GM19351 (cell line): ENCODE measurements at regions not wholly inside any gene's neighbourhood (a gene's known extent, or its start where the extent isn't known, plus 50 kb on each side); places are given as distances from the start of the nearest gene placed in this dataset.

Experiments
- ATAC-seq: cut with Tn5 transposase; IDR thresholded peaks from one replicate; pipeline ENCODE4 v1.9.1; 2021; ENCODE audit warnings: mild to moderate bottlenecking, moderate library complexity; ENCODE audit not compliant: unreplicated experiment

- no peak for ATAC-seq
Observed at GRCh38 chr1:37267111-37267835, 207.1 kb upstream of the ZC3H12A start.

DNA sequence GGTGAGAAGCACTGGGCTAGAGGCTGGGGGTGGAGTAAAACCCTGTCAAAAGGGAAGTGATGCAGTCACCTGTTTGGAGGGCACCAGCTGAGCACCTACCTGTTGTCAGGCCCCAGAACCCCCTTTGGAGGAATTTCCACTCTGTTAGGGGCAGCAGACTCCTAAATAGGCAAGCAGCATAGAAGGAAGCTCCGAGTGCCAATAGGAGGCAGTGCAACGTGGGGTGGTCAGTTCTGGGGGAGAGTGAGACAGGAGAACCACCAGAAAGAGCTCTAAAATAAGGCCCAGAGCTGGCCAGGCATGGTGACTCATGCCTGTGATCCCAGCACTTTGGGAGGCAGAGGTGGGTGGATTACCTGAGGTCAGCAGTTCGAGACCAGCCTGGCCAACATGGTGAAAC lies 203.7 kb upstream of the ZC3H12A start:
- ATAC-seq = no peak

- ATAC-seq = no peak
Observed at GRCh38 chr1:37272626-37273025, 201.8 kb upstream of the ZC3H12A start.

GRCh38 chr1:37274486-37274885 lies 199.9 kb upstream of the ZC3H12A start:
- ATAC-seq = no peak

DNA sequence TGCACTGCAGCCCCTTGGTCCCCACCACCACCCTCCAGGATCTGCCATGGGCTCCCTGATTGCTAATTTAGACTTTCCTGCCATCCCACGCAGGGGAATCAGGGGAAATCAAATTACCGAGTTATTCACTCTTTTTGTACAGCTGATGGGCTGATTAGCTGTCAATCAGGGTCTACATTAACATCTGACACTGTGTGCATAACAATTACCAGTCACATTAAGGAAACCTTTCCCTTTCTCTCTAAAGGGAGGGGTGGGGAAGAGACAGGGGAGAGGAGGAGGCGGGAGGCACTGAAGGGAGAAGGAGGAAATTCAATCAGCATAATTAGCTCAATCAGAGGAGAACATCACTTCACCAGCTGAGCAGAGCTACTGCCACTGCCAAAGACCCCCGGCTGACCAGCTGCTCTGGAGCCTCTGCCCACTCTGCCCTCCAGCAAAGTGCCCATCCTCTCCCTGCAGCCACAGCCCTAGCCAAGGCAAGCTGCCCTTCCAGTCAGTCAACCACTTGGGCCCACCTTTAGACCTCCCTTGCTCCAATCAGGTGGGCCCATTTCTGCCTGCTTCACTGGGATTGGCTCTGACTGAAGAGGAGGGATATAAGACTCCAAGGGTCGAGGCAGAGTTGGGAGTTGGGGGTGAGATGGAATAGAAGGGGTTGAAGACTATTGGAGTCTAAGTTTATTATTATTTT lies 199.3 kb upstream of the ZC3H12A start:
- ATAC-seq = no peak

DNA sequence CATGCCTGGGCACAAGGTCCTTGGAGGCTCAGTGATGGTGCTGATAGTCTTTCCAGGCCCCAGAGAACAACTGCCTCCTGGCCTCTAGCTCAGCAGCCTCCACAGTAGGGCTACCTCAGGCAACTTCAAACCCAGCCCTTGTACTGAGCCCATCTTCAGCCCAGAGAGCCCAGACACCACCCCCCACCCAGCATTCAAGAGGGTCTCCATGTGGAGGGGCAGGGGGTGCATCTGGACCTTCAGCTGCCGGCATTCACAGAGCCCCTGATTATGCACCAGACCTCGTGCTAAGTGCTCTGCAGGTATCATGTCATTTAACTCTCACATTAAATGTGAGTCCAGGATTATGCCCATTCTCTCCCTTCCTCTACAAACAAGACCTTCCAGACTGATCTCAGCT lies 197.0 kb upstream of the ZC3H12A start:
- no peak for ATAC-seq

GRCh38 chr1:37281354-37281753 lies 193.0 kb upstream of the ZC3H12A start:
- no peak for ATAC-seq

DNA sequence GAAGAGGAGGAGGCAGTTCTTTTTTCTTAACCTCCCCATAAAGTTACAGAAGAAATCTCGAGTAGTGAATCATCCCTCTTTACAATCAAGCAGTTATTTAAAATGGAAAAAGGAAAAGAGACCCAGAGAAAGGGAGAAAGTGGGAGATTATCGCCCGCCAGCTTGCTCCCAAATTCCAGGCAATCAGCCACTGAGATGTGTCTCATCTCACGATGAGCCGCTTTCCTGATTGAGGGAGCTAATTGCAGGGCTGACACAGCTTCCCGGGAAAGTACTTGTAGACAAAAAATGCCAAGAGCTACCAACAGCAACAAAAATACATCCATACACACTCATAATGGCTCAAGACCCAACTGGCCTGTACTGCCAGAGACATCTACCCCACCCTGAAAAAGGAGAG lies 191.6 kb upstream of the ZC3H12A start:
- ATAC-seq = no peak

- no peak for ATAC-seq
Observed at GRCh38 chr1:37284053-37284452, 190.3 kb upstream of the ZC3H12A start.

GRCh38 chr1:37286881-37287280 lies 187.5 kb upstream of the ZC3H12A start:
- ATAC-seq = no peak

- peak; percentile 94 for ATAC-seq
Observed at GRCh38 chr1:37288900-37289299, 185.5 kb upstream of the ZC3H12A start.

DNA sequence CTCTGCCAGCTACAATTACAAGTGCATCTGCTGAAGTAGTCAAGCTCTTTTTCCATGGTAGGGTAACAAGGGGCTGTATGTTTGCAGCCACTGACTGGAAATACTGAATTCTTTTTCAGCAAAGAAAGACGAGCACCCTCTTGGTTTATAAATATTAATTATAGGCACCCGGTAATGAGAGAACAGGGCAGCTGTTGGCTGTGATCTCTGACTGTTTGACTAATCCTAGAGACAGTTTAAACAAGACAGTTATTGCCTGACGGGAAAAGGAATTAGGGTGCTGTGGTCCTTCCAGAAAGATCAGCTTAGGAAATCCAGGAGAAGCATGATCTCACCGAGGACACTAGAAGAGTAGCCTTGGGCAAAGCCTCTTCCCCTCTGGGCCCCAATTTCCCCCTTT lies 183.7 kb upstream of the ZC3H12A start:
- ATAC-seq = no peak

- ATAC-seq = no peak
Observed at GRCh38 chr1:37292789-37293188, 181.6 kb upstream of the ZC3H12A start.

GRCh38 chr1:37294096-37294495 lies 180.3 kb upstream of the ZC3H12A start:
- ATAC-seq = no peak

GRCh38 chr1:37294529-37294928 lies 179.9 kb upstream of the ZC3H12A start:
- ATAC-seq = no peak

DNA sequence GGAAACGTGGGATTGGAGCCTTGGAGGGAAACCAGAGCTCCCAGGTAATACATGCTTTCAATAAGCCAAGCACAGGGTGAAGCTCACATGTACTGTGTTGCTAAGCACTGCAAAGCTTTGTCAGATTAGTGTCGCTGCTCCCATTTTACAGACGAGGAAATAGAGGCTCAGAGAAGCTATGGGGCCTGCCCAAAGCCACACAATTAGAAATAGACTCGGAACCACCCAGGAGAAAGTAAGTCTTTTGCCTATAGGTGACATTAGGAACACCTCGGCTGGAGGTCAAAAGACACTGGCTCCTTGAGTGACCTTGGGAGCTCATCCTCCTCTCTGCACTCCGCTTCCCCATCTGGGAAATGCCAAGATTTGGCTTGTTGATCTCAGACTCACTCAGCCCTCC lies 175.6 kb upstream of the ZC3H12A start:
- no peak for ATAC-seq

DNA sequence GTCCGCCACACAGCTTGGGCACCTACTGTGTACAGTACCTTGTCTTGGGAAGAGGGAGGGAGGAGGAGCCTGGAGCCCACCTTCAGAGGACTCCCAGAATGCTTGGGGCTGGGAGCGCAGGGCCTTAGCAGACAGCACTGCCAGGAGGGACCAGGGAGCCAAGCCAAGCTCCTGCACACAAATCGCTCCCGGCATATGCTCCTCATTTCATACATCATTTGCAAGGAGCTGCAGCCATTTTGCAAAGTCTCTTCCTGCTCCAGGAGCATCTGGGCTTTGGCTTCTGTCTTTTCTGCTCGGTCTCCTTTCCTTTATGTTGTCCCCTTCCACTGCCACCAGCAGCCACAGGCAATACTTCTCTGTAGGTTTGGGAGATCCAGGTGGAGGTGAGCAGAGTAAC lies 175.2 kb upstream of the ZC3H12A start:
- ATAC-seq = no peak

DNA sequence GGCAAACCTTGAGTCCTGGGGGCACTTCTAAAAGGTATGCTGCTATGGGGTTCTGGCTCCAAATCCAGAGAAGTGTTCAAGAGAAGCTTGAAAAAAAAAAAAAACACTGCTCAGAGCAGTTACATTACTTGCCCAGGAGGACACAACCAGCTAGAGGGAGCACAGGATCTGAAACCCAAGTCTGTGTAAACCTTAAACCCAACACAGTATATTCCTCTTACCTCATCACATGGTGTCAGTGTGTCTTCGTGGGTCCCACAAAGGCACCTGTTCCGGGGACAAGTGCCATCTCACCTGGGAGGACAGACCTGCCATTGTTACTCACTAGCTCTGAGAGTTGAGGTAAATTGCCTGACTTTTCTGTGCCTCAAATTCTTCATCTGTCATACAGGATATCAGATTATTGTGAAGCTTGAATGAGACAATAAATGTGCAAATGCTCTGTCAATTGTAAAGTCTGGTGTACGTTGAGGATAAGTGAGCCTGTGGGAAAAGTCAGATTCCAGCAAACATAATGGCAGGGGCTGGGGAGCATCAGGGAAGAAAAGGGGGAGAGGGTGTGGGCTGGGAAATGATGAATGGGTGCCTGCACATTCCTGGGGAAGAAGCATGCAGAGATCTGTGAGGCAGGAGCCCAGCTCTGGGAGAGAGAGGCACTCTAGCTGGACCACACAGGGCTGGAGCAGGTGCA lies 170.4 kb upstream of the ZC3H12A start:
- ATAC-seq = no peak

GRCh38 chr1:37305108-37305507 lies 169.3 kb upstream of the ZC3H12A start:
- ATAC-seq = no peak

DNA sequence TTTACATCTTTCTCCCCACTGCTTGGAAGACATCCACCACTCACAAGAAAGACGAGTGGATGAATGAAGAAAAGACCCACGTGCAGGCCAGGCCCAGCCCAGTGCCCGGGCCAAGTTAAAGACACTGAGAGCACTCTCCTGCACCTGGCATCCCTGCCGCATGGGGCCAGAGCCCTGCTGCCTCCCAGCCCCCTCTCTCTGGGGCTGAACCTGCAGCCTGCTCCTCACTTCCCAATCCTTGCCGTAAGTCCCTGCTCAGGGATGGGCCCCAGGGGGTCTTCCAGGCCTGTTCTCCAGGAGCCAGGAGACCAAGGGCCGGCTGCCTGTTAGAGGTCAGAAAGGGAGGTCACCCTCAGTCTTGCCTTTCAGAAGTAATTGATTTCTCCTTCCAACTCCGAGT lies 168.5 kb upstream of the ZC3H12A start:
- no peak for ATAC-seq

- no peak for ATAC-seq
Observed at GRCh38 chr1:37306461-37306860, 167.9 kb upstream of the ZC3H12A start.

DNA sequence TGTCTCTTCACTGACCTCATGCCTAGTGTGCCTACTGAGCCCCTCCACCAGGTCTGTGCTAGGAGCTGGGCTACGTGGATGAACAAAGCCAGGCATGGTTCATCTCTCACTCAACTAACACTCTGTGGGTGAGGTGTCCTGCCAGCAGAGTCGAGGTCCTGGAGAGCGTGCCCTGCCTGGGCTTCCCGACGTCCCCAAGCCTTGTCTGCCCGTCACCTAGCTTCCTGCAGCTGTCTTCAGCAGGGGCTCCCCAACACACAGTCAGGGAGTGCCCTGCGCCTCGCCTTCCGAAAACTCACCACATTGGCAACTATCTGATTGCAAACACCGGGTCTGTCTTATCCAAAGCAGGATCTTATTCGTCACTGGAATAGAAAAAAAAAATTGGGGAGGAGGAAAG lies 167.5 kb upstream of the ZC3H12A start:
- ATAC-seq = no peak
